ENCODE measurements at regions not wholly inside any gene's neighbourhood (a gene's known extent, or its start where the extent isn't known, plus 50 kb on each side); places are given as distances from the start of the nearest gene placed in this dataset.
"Not testable (repeated sequence)": the region's sequence is repeated elsewhere in the genome, so short reads cannot be mapped to it uniquely, and the experiment has no call there.

DNA sequence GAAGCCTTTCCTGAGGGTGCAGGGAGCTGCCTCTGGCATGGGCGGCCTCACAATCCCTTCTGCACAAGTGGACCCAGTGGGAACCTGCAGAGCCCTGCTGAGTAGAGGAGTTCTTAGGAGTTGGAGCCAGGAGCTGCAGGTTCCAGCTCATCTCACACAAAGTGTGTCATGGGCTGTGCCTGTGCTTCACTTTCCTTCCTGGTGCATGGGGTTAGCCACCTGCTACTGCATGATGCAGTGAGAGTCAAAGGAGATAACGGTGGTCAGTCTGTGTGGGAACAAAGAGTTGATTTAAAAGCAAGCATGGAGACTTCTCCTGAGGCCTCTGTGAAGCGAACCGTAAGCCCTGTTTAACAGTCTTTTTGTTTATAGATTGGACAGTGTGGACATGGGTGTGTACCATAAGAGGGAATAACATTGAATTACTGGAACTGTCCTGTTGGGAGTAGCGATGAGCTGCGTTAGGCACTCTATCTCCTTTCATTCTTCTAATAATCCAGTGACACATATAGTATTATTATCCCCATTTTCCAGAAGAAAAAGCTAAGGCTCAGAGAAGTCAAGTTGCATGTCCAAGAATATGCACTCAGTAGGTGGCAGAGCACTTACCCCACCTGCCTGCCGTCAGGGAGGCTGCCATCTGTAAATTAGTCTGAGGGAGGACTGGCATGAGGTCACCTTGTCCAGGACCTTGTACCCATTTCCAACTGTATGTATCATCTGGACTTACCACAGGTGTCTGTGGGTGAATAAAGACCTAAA is 68.7 kb upstream of the PRR23C start:
- no peak for DNase-seq (ENCODE audit: low read depth in 4 of 4, low spot score in 1 of 4)

DNA sequence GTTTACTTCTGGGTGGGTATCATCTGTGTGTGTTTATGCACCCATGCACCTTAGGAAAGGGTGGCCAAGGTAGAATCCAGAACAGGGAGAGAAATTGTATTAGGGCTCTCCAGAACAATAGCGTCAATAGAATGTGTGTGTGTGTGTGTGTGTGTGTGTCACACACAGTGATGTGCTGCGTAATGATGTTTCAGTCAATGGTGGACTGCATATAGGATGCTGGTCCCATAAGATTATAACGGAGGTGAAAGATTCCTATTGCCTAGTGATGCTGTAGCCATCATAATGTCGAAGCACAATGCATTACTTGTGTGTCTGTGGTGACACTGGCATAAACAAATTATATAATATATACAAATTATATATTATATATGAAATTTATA is 69.3 kb upstream of the PRR23C start:
- no peak for DNase-seq (ENCODE audit: low read depth in 4 of 4, low spot score in 1 of 4)

DNA sequence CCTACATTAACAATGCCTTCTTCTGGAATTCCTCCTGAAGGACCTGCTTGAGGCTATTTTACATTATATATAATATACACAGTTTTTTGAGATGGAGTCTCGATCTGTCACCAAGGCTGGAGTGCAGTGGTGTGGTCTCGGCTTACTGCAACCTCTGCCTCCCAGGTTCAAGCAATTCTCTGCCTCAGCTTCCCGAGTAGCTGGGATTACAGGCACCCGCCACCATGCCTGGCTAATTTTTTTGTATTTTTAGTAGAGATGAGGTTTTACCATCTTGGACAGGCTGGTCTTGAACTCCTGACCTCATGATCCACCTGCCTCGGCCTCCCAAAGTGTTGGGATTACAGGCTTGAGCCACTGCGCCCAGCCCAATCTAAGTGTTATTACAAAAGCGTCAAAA is 71.9 kb upstream of the PRR23C start:
- not testable (repeated sequence) for DNase-seq (ENCODE audit: low read depth in 4 of 4, low spot score in 1 of 4)

DNA sequence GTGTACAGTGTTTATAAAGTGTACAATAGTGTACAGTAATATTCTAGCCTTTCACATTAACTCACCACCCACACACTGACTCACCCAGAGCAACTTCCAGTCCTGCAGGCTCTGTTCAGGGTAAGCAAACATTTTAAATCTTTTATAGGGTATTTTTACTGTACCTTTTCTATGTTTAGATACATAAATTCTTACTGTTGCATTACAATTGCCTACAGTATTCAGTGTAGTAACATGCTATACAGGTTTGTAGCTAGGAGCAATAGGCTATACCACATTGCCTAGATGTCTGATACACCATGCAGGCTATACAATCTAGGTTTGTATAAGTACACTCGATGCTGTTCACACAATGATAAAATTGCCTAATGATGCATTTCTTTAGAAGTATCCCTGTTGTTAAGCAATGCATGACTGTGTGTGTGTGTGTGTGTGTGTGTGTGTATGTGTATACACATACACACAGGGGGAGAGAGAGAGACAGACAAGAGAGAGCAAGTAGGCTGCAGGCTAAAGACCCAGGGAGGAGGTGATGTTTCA is 72.5 kb upstream of the PRR23C start:
- DNase-seq (ENCODE audit: low read depth in 4 of 4, low spot score in 1 of 4), result no peak

DNA sequence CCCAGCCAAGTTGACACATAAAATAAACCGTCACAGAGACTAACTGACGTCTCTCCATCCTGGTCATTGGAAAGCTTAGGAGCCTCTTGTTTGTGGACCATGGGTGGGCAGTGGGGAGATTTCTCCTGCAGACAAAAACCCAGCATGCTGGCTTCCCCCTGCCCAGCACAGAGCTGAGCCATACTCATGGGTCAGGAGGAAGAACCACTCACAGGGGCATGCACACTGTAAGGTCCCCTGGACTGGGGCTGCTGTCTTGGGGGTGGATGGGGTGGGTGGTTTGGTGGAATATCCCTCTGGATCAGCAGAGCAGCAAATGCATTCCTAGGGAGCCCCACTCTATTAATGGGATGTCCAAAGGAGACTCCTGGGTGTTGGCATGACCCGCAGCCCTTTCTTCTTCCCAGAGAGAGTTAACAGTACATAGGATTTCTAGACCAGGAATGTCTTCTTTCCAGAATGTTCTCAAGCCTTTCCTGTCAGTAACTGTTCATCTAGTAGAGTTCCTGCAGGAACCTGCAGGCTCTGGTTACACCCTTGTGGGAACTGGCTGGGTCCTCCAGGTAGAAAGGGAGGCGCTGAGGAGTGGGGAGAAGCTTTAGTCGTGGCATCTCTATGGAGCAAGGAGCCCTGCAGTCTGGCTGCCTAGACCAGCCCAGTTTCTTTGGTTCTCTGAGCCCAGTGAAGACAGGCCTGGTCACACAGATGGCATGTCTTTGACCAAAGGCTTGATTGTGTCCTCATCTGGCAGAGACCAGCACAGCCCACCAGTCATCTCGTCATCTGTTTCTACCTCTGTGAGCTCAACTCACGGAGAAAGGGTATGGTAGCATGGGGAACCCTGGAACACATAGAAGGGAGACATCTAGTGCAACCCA is 73.4 kb upstream of the PRR23C start:
- no peak for DNase-seq (ENCODE audit: low read depth in 4 of 4, low spot score in 1 of 4)

DNA sequence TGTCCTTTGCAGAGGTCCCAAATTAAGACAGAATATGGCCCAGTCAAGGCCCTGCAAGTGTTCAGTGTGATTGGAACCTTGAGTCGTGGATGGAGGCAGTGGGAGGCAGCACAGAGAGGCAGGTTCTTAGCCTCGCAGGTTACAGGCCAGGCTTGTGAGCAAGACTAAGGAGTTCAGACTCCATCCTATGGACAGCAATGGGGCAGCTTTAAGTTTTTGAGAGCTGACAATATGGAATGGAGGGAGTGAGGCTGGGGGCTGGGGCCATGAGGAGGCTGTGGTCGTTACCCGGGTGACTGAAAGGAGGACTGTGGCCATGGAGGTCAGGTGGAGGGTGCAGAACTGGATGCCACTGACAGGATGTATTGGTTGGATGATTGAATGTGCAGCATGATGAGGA is 74.1 kb upstream of the PRR23C start:
- no peak for DNase-seq (ENCODE audit: low read depth in 4 of 4, low spot score in 1 of 4)

DNA sequence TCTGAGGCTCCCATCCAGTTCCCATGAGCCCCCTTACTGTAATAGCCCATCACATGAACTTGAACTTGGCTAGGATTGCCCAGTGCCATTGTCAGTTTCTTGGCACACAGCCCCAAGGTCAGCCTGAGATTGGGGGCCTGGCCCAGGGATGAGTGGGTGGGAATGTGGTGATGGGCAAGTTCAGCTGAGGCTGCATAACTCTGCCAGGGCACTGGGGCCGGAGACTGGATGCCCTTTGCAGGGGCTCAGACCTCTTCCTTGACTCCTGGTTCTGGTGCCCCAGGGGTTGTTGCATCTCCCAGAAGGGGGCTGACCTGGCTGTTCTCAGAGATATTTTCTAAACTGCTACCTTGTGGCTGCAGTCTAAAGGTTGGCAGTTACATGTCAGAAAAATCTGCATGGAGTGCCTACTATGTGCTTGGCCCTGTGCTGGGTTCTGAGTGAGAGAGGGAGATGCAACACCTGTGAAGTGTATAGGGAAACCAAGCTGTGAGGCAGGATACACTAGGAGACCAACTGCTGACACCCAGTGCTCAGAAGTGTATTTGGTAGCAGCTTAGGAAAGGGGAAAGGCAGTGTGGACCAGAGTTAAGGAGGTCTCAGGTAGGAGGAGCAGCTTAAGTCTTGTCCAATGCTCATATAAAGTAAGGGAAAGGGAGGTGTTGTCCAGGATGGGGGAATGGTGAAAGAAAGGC is 74.8 kb upstream of the PRR23C start:
- no peak for DNase-seq (ENCODE audit: low read depth in 4 of 4, low spot score in 1 of 4)

DNA sequence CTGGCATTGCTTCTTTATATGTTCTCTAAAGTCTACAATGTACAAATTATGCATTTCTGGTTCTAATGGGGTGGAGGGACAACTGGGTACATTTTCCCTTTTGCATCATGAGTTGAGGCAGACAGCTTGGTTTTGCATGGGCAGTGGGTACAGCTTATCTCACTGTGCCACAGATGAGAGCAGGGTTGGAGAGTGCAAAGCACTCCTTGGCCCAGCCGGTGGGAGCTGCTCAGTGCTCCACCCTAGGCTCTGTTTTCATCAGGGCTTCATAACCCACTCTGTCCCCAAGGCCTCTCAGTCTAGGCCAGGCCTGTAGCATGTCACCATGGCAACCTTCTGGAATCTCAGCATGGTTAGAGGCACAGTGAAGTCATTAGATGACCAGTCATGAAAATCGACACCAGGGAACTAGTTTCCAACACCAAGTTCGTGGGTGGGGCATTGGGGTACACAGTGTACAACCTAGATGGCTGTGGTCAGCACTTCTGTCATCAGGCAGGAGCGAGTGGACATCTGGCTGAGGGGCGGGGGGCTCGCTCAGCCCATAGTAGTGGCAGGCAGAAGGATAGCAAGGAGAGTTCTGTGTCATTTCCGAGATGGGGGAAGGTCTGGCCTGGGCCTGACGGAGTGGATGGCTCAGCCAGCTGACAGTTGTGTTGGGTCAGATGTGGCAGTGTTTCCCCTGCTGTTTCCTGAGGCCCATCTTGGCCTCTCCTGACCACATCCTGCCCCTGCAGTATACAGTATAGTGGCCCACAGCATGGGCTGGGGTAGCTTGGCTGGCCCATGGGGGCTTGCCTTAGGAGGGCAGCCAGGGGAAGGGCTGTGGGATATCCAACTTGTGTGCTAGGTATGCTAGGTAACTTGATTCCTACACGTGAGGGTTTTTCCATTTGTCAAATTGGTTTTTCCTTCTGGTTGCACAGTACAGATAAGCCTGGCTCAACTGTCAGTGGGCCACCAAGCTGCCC is 75.7 kb upstream of the PRR23C start:
- DNase-seq (ENCODE audit: low read depth in 4 of 4, low spot score in 1 of 4), result no peak

DNA sequence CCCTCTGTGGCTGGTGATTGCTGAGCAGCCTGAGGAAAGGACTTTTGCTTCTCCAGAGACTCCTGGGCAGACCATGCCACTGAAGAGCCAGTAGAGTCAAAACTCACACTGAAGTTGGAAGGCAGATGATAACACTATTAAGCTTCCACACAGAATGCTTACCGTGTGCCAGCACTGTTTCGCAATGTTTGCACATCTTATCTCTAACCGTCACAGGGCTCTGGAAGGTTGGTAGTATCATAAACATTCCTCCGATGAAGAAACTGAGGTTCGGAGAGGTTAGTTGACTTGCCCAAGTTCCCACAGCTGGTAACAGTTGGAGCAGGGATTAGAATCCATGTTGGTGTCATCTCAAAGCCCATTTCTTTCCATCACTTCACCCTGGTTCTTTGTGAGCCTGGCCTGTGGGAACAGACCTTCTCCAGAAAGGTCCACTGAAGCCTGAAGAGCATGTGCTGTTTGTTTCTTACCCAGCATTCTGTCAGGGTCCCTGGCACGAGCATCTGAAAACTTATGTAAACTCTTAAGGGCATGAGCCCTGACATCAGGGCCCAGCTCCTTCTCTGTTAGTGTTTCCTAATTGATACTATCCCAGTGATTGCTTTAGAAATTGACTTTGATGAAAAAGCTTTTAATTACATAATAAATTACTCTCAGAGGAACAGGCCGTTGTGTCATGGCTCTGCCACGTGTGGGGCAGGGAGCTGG is 77.0 kb upstream of the PRR23C start:
- no peak for DNase-seq (ENCODE audit: low read depth in 4 of 4, low spot score in 1 of 4)

DNA sequence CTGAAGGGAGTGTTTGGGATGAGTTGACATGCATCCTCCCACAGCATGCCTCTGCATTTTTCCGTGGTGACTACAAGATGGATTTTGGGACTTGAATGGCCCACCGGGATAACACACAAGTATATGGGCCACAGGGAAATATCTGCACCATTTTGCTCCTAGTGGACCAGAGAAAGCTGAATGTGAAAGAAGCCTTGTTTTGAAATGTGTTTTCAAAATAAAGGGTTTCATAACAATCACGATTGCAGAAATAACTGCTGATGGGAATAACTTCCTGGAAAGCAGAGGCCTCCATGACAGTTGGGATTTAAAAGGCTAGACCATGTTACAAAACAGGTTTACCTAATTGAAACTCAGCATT is 77.5 kb upstream of the PRR23C start:
- DNase-seq (ENCODE audit: low read depth in 4 of 4, low spot score in 1 of 4), result no peak

DNA sequence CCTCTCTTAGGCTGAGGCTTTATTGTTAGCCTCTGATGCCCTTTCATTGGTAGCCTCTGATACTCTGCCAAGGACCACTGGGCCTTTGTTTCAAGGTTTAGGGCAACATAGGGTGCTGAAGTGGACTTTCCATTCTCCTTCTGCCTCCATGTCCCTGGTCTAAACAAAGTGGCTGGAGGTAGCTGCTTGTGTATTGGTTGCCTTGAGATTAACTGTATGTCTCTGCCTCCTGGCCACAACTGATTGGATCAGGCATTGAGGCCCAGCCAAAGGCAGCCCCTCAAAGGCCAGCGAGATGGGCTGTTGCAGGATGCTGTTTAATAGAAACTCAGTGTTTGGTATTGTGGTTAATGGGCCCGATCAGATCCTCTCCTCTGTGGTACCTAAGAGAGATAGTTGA is 77.9 kb upstream of the PRR23C start:
- no peak for DNase-seq (ENCODE audit: low read depth in 4 of 4, low spot score in 1 of 4)

DNA sequence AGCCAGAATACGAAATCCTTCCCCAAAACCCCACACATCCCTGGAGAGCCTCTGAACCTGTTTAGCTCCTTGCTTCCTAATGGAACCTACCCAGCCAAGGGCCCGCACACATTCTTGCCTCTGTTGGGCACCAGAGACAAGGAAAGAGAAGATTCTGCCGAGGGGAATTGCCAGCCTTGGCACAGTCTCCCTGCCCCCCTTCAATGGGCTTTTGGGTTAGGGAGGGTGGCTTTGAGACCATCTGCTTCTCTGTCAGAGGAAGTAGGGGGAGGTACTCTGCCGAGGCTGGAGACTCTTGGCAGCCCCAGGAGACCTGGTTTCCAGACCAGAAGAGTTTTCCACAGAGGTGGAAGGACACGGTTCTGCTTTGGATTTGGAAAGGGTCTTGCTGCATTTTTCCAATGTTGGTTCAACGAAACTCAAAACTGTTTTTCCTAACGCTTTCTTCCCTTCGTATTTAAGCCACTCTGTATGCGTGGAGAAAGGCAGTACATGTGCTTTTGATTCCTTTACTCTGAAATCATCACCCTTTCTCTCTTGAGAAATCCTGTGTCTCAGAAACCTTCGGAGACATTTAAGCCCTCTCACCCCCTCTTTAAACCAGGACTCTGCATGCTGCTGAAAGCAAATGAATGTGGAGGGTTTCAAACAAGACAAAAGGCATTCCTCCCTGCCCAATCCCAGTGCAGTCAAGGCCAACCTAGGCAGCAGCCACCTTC is 78.8 kb upstream of the PRR23C start:
- no peak for DNase-seq (ENCODE audit: low read depth in 4 of 4, low spot score in 1 of 4)

DNA sequence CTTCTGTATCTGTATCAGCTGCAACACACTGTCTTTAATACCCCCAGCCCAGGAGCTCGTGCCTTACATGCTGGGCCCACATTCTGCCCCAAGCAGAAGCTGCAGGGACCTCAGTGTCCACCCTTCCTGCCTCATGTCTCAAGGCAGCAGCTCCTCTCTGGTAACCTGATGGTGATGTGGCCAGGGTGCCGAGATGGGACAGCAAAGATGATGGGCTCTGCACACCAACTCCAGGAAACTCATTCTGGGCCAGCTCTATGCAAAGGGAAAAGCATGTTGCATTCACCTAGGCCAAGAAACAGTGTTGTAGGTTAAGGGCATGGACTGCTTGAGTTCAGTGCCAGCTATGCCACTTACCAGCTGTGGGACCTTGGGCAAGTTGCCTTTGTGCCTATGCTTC is 79.5 kb upstream of the PRR23C start:
- no peak for DNase-seq (ENCODE audit: low read depth in 4 of 4, low spot score in 1 of 4)

DNA sequence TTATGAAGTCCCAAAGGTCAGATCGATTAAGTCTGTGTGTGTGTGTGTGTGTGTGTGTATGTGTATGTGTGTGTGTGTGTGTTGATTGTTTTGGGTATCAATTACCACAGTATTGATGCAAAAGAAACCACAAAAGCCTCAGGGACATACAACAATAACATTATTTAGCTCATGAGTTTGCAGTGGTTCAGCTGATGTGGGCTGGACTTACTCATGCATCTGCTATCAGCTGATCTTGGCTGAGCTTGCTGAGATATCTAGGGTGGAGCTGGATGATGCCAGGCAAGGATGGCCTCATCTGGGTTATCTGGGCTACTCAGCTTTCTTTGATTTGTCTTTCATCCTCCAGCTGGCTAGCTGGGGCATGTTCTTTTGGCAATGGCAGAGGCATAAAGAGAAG is 82.4 kb upstream of the PRR23C start:
- no peak for DNase-seq (ENCODE audit: low read depth in 4 of 4, low spot score in 1 of 4)

DNA sequence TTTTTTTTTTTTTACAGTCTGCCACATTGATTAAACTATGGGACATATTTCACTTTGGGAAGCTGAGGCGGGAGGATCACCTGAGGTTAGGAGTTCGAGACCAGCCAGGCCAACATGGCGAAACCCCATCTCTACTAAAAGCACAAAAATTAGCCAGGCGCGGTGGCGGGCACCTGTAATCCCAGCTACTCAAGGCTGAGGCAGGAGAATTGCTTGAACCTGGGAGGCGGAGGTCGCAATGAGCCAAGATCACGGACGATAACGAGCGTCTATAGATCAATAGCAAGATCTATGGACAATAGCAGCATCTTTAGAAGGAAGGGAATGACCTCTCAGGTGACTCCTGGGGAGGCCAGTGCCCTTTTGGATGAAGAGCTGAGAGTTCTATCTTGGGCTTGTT is 82.9 kb upstream of the PRR23C start:
- DNase-seq (ENCODE audit: low read depth in 4 of 4, low spot score in 1 of 4), result not testable (repeated sequence)

DNA sequence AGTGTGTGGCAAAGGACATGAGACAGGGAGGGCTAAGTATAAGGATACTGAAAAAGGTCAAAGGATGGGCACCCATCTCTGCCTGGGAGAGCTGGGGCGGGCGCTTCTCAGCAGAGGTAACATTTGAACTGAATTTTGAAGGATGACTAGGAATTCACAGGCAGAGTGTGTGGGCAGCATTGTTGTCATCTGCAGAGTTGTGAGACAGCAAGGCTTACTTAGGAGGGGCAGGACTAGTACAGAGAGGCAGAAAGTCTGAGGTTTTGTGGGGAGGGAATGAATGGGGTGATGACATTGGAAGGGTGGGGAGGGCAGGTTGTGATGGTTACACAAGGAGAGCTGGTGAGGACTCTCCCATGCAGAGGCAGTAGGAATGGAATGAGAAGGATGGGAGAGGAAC is 84.1 kb upstream of the PRR23C start:
- DNase-seq (ENCODE audit: low read depth in 4 of 4, low spot score in 1 of 4), result no peak

DNA sequence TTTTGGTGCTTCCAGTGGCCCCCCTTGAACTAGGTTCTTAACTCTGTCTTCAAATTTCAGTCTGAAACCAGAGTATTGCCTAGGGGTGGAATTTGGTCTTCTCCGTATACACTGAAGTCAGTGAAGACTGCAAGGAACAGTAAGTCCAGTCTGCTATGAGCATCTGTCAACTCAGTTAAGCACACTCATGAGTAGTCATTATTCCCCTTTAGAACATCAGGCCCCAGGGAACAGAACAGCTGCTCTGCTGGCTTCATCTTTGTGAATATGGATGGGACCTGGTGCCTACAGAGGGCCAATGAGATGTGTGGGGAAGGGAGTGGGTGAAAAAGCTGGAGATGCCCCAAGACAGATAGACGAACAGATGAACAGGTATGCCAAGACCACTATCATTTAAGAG is 85.2 kb upstream of the PRR23C start:
- DNase-seq (ENCODE audit: low read depth in 4 of 4, low spot score in 1 of 4), result no peak

DNA sequence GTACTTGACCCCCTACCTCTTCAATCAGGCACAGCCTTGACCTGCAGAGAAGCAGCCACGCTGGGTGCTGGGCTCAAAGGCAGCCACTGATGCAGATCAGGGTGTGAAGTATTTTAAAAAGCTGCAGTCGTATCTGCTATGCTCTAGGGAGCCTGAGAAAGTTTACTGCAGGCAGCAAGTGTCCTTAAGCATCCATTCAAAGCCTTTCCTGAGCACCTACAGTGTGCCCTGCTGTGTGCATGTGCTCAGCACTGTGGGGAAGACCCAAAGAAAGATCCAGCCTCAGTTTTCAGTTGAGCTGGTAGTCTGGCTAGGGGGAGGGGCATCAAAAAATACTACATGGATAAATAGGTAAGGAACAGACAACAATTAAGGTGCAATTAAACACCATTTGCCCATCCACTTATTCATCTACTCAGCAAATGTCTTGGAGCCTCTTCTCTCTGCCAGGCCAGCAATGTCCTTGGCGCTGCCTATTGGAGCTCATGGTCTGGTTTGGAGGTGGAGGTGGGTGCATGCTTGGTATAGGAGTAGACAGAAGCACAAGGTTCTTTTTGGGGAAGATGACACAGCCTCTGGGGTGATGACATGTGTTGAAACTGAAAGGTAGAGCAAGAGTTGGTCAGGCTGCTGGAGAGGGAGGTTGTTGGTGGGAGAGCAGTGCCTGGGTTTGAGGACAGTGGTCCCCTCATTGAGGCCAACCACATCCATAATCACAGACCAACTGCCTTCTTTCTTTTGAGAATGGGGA is 85.9 kb upstream of the PRR23C start:
- DNase-seq (ENCODE audit: low read depth in 4 of 4, low spot score in 1 of 4), result no peak

DNA sequence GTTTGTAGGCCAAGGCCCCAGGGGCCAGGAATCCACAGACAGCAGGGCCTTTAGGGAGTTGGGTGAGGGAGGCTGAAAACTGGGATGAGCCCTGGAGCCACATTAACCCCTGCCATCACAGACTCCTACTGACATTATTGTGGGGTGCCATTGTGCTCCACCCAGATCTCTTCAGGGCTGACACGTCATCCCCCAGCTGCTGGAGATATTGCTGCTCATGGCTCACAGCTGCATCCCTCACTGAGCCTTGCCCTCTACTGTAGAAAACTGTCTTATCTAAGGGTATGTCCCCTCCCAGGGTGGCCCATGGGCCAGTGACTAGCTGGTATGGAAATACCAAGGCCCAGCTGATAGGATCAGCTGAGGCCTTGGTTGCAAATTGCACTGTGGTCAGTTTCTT is 87.3 kb upstream of the PRR23C start:
- no peak for DNase-seq (ENCODE audit: low read depth in 4 of 4, low spot score in 1 of 4)
